Islet precursor cell (in vitro differentiated cells): ENCODE measurements at regions not wholly inside any gene's neighbourhood (a gene's known extent, or its start where the extent isn't known, plus 50 kb on each side); places are given as distances from the start of the nearest gene placed in this dataset.
A peak's percentile ranks its signal among the peaks of the same experiment; 100 is the strongest.
"Not testable (repeated sequence)": the region's sequence is repeated elsewhere in the genome, so short reads cannot be mapped to it uniquely, and the experiment has no call there.

Experiments
- DNase-seq: peaks from one replicate; pipeline ENCODE4 v3.0.0-alpha.2; 2018

DNA sequence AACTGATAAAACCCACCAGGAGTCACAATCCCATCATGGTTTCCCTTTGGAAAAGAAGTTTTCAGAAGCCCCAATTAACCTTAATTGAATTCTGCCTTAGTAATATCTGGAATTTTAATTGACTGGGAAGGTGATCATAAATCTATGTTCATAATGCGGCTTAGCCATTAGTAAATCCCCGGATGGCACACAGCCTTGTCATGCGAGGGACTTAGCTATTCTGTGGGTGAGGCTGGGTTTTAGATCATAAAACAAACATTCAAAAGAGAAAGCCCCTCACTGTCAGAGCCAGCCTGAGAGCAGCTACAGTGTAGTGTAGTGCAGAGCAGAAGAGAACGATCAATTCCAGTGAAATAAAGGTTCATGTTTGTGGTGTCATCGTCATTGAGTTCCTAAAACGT is 124.0 kb upstream of the NOCT start:
- no peak for DNase-seq

DNA sequence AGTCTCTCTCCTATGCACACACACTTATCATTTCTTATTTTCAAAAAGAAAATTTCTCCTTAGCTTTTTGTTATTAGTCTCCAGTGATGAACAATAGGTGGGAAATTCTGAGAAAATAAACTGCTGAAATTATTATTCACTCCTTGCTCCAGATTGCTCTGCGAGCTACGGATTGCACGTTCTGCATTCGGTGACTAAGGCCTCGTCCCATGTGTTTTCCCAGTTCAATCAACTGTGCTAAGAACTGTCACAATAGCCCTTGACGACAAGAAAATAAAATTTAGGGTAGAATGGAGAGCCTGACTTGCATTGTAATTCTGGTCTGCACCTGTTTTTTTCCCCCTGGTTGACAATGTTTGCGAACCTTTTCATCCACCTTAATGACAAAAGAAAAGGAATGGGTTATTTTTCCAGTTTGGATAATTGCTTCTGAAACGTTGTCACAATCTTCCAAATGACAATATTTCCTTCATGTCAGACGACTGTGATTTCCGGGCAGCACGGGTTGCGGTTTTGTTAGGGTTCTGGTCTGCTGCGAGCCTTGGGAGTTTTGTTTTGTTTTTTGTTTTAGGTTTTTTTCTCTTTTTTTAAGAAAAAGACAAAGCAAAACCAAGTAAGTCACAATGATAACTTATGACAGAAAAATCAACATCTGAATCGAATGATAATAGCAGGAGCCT is 124.5 kb upstream of the NOCT start:
- DNase-seq, result no peak

DNA sequence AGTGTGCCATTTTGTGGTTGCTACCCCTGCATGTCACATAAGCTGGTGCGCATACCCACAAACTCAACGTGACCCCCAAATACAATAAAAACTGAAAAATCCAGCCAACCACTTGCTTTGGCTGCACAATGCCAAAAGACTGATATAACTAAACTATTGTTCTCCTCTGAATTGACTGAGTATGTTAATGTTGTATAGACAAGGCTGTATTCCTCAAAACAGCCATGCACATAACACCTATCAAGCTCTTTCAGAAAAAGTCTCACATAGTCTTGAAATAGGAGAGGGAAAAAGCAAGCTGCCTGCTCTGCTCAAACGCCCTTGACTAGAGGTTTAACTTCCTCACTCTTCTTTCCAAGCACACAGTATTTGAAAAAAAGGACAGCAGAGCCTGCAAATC is 126.4 kb upstream of the NOCT start:
- DNase-seq, result no peak

DNA sequence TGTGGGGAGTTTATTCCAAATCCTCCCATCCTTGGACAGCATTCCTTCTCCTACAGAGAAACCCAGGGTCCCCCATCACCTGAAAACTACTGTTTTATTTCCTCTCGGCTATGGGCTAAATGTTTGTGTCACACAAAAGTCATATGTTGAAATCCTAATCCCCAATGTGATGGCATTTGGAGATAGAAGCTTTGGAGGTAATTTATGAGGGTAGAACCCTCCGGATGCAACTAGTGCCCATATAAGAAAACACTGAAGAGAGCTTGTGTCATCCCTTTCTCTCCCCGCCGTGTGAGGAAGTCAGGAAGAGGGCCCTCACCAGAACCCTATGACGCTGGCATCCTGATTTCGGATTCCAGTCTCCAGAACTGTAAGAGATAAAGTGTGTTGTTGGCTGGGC is 127.8 kb upstream of the NOCT start:
- DNase-seq, result no peak

DNA sequence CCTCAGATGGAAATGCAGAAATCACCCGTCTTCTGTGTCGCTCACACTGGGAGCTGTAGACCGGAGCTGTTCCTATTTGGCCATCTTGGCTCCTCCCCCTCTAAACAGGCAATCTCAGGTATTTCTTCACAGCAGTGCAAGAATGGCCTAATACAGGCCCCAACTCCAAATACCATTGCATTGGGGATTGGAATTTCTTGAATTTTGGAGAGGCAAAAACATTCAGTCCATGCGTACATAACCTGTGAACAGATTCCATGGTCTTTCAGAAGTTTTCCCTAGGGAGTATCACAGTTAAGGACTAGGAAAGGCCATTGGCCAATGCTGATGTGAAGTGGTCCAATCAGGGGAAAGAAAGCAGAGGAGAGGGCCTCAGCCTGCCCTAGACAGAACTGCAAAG is 128.2 kb upstream of the NOCT start:
- DNase-seq, result no peak

DNA sequence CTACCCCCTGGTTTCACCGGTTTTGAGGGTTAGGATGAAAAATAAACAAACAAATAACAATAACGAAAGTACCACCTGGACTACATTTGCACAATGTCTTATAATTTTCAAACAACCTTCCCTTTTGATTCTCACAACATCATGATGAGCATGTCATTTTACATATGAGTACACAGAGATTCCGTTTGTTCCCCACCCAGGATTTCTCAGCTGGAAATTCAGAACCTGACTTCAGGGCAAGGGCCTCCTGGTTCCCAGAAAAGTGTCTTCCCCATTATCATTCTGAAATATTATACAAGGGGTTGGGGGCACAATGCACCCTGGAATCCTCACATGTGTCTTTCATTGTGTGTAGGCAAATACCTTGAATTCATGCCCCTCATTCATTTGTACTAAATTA is 135.8 kb upstream of the NOCT start:
- no peak for DNase-seq

DNA sequence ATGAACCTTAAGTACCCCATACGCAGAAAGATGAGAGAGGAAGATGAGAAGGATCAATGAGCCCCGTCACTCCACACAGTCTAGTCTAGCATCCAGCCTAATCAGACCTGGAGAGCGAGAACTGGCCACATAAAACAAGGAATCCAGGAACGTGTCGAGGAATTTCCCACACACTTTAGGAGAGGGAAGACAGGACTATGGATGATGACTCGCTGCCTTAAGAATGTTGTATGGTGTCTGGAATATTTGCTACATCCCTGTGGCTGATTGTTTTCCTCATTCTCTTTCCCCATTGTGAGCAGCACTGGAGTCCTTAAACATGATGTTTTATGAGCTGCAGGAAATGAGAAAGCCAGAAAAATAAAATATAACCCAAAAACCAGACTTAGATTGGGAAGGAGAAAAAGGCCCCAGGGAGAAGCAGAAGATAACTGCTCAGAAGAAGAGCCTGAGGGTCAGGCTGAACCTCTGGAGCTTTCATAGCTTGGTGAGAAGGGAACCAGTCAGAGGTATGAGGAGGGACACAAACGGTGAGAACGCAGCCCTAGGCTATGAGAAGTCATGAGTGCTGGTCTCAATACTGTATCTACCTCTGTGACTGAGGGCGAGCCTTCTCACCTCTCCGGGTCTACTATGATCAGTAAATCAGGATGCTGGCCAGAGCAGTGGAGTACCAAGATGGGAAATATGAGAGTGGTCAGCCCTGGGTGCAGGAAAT is 139.5 kb upstream of the NOCT start:
- peak; percentile 95 for DNase-seq

DNA sequence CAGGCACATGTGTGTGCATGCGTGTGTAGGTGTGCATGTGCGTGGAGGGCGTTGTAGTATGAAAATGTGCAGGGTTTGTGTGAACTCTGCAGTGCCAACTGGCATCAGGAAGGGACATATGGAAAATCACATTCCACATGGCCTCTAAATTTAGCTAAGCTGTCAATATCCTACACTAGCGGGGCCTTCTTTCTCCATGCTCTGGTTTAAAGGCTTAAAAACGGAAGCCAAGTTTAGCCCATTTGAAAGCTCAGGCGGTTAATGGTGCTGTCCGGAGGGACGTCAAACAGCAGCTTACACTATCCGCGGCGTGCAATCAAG is 144.1 kb upstream of the NOCT start:
- no peak for DNase-seq

DNA sequence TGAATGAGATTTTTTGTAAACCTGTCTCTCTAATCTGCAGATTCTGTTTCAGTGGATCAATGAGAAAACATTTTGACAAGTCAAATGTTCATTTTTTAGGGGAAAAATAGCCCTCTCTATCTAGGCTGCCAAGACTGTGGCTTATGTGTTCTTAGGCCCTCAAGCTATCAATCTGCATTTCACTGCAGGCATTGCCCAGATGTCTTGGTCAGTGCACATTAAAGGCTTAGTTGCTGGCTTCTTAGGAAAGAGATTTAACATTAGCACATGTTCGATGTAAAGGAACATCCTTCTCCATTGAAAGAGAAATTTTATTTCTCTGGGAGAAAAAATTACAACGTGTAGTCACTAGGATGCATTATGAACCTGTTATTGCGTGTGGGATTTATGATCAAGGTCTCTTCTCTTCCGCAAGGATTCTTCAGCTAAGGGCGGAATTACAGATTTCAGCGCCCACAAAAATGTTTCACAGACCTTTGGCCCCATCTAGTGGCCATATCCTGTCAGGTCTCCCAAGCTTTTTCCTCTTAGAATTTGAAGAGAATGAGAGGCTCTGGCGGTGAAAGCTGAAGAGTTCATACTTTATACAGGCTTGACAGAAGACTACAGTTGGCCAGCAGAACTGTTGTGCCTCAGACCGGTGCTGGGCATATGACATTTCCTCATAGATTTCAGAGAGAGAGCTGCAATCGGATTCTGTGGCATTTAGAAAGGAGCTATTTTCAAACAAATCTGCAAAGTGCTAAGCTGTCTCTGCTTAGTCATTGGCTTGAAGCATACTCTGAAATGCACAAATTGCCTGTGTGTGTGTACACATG is 144.6 kb upstream of the NOCT start:
- peak; percentile 80 for DNase-seq

DNA sequence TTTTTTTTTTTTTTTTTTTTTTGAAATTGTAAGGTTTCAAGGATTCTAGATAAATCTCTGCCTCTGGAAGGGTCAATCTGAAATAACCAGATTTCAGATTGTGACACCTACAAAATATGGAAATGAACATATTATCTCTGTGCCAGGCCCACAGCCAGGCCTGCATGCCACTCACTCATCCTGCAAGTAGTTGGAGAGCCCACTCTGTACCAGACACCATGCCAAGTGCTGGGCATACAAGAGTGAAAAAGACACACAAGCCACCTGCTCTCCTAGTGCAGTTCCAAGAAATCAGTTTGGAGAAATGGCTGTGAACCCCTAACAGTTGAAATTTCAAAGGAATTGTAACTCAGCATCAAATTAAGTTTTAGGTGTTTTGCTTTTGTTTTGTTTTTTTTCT is 145.9 kb upstream of the NOCT start:
- no peak for DNase-seq

DNA sequence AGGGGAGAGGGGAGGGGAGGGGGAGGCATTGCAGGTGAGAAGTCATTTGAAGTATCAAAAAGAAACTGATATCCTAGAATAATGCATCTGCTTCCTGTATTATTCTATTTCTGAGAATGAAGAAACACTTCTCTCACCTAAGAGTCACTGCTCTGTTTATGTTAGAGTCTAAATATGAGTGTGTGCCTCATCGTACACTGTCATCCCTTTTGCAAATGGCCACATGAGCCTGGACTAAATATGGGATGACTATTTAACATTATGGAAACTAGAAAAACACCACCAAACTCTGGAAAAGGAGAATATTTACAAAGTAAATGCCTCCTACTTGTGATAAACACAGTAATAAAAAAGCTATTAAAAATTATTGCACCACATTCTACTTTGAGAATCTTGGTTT is 146.4 kb upstream of the NOCT start:
- no peak for DNase-seq

DNA sequence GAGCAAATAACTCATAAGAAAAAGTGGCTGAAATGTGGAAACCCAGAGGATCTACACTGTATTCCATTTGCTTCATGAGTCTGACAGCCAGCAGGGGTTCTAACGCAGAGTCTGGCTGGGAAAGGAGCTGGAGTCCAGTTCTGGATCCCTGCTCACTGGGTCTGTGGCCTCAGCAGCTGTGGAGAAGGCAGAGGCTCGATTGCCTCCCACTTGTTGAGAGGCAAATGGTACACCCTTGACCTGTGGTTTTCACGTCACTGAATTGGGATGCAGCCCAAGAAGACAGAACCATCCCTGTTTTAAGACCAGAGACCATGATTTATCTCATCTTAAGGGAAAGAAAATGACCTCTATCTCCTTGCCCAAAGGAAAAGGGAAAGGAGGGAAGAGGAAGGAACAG is 147.0 kb upstream of the NOCT start:
- no peak for DNase-seq

DNA sequence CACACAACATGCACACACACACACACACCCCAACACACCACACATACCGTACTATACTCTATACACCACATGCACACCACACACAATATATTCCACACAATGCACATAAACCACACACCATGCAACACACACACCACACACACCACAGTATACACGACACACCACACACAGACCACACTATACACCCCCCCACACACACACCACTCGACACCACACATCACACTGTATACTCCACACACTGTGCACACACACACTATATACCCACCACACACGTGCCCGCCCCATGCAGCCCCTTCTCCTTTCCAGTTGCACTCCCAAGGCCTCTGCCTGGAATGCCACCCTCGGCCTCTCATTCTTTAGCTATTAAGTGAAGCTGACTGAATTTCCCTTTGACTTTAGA is 148.2 kb upstream of the NOCT start:
- DNase-seq, result no peak

DNA sequence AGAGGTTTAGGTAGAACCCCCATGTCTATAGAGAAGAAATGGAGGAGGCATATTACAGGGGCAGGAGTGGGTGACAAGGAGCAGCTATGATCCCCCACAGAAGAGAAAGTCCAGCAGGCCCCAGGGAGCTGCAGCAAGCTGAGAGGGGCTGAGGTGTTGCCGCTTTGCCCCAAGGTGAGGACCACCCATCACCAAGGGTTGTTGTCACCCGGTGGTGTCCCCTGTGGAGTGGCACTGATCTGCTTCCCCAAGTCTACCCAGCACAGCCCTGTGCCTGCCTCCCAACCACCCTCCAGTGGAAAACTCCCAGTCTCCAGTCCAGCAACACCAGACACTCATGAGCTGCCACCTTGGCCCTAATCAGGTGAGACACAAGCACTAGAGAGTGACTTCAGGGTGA is 149.3 kb upstream of the NOCT start:
- DNase-seq, result no peak

DNA sequence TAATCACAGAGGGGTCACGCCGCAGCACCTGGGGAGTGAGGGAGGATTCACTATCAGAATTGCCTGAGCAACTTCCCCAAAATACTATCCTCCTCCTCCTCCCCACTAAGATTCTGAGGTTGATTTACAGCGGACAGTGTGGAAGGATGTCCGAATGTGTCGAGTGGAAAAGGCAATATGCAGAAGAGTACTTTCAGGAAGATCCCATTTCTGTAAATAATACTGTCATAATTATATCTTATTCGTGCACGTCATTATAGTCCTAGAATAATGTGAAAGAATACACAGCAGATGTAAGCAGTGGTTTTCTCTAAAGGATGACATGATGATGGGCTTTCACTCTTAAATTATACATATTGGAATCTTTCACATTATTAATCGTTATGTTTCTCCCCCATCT is 149.8 kb upstream of the NOCT start:
- DNase-seq, result no peak

DNA sequence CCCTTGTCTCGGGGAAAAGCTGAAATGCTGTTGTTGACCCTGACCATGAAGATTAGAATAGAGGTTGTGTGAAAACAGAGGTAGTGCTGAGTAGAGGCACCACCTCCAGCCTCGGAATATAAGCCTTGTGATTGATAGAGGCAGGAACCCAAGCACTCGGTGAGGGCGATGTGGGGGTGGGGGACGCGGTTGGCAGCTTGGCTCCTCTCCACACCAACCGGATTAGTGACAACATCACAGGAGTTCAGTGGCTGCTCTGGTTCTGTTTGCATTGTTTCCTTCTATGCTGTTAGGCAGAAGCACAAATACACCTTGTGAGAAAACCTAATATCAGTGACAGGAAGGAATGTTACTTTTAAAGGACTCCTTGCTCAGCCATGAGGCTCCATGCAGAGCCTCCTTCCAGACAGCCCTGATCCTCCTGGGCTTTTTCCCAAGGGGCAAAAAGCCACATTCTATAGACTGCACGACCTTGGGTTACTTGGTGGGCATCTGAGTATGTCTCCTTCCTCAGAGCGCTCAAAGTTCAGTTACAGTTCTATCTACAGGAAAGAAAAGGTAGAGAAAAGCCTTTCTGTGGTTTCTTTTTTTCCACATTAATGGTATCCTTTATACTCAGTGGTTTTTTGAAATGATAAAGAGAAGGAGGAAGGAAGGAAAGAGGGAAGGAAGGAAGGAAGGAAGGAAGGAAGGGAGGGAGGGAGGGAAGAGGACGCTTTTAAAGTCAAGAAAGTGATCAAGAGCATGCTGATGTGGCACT is 150.4 kb upstream of the NOCT start:
- no peak for DNase-seq

DNA sequence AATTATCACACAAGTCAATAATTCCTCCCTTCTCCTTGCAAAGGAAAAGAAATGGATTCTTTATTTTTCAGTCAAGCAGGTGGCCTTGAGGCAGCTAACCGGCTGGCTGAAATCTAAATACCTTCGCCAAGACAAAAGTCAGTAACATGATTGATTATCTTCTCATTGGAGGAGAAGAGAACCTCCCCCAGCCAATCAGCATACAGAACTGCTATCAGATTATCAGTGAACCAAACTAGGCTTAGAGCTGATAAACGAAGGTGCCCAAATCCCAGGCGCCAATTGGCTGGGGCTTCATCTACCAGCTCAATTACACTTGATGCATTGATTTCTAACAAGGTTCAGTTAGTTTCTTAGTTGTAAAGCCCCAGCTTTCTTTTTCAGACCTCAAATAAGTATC is 152.4 kb upstream of the NOCT start:
- no peak for DNase-seq

DNA sequence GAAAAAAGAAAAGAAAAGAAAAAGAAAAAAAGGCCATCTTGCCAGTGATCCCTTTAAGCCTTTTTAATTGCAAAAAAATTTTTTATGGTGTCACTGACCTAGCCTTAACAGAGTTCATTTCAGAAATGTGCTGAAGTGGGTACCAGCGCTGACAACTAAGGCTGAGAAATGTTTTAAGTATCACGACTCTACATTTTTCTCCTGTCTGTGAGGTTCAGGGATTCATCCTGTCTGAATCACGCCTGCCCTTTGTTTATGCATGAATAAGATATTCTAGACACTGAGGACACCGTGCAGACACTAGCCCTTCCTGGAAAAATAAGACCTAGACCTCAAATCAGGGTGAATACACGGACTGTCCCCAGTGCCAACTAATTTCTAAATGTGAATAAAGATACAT is 154.4 kb upstream of the NOCT start:
- DNase-seq, result no peak

DNA sequence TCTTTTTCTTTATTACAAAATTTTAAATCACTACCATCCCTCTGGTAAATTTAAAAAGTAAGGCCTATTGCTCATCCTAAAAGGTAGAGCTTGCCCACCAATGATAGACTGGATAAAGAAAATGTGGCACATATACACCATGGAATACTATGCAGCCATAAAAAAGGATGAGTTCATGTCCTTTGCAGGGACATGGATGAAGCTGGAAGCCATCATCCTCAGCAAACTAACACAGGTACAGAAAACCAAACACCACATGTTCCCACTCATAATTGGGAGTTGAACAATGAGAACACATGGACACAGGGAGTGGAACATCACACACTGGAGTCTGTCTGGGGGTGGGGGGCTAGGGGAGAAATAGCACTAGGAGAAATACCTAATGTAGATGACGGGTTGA is 155.2 kb upstream of the NOCT start:
- DNase-seq, result not testable (repeated sequence)

DNA sequence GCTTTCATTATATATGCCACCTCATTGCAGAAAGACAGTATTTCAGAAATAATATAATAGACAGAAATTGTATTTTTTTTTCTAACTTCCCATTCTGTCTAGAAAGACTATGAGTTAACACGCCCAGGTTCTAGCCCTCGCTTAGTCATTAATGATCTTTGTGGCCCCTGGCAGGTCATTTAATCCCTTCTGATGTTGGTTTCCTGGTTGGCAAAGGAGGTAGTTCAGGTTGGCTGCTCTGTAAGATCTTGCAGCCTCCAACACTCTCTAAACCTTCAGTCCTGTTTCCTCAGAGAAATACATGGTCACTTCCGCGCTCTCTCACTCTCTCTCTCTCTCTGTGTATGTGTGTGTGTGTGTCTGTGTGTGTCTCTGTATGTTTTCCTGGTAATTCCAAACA is 156.3 kb upstream of the NOCT start:
- no peak for DNase-seq

DNA sequence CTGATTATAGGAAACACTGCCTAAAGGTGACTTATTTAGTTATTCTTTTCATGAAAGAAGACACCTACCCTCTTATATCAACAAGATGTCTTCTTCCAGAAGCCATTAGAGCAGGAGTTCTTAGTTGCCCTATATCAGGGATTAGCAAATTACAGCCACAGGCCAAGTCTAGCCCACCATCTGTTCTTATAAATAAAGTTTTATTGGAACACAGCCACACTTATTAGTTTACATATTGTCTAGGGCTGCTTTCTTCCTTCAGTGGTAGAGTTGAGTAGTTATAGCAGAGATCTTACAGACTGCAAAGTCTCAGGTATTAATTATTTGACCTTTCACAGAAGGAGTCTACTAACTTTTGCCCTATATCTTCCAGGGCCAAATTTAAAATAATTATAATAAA is 157.2 kb upstream of the NOCT start:
- DNase-seq, result no peak

DNA sequence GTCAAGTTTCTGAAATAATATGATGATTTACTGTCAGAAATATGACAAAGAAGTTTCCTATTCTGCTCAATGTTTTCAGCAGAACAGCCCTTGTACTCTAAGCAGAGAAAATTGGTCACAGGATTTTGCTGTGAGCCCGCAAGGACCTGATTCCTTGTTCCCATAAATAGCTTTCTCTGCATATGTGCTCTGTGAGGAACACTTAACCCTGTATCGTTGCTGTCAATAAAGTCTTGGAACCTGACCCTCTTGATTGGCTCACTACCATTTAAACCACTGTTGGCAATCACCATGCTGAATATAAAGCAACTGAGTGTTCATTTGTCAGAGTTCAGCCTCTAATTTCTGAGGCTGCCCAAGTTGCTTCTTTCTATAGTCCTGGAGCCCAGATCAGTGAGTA is 158.2 kb upstream of the NOCT start:
- DNase-seq, result no peak

DNA sequence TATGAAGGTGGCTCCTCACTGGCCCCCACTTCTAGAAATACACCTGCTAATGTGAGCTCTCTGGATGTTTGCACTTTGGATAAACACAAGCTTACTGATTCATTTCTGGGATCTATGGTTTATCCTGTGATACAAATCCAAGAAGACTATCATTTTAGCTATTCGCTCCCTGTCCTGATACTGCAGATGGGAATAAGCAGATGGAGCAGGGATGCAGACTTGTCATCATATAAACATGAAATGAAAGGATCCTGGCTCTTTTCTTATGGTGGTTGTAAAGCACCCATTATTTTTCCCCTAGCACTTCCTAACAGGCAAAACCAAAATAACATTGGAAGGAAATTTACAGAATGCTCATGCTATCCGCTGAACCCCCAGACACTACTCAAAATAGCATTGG is 162.9 kb upstream of the NOCT start:
- no peak for DNase-seq
